OCI-LY7 (cell line): ENCODE measurements at regions not wholly inside any gene's neighbourhood (a gene's known extent, or its start where the extent isn't known, plus 50 kb on each side); places are given as distances from the start of the nearest gene placed in this dataset.

Experiments
- EZH2phosphoT487 ChIP-seq: fragments of 200-600 bp; sonication (generic); IDR thresholded peaks from 2 replicates; pipeline ENCODE4 v1.6.1; 2018; ENCODE audit warnings: low read depth, borderline replicate concordance, mild to moderate bottlenecking, mixed run types, antibody characterized with exemption, low read length, moderate library complexity, mixed read lengths
- TF ChIP-seq, protein P1 (sequence below): fragments of 200-600 bp; sonication (generic); conservative IDR thresholded peaks from 2 replicates; pipeline ENCODE4 v1.5.1; 2014; ENCODE audit warnings: mild to moderate bottlenecking, antibody characterized with exemption, low read length, moderate library complexity, mixed read lengths

DNA sequence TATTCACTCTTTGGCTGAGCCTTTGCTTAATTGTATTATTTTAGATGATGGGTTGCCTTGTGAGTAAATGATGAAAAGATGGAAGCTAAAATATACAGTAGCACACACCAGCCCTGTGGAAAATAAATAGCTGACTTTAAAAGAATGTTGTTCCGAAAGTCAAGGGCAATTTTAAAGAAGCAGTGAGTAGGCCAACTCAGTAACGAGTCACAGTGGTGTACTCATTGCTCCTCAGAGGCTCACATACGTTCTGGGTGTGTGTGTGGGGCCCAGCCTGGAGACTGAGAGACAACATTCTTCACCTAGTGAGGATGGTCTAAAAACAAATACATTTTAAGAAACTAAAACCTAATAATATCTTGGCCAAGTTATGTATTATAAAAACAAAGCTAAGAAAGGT lies 640.3 kb downstream of the TRIML1 start:
- TF ChIP-seq, protein P1, sequence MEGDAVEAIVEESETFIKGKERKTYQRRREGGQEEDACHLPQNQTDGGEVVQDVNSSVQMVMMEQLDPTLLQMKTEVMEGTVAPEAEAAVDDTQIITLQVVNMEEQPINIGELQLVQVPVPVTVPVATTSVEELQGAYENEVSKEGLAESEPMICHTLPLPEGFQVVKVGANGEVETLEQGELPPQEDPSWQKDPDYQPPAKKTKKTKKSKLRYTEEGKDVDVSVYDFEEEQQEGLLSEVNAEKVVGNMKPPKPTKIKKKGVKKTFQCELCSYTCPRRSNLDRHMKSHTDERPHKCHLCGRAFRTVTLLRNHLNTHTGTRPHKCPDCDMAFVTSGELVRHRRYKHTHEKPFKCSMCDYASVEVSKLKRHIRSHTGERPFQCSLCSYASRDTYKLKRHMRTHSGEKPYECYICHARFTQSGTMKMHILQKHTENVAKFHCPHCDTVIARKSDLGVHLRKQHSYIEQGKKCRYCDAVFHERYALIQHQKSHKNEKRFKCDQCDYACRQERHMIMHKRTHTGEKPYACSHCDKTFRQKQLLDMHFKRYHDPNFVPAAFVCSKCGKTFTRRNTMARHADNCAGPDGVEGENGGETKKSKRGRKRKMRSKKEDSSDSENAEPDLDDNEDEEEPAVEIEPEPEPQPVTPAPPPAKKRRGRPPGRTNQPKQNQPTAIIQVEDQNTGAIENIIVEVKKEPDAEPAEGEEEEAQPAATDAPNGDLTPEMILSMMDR = no peak
- no peak for TF ChIP-seq EZH2phosphoT487
